KOPT-K1 (cell line): ENCODE measurements at regions not wholly inside any gene's neighbourhood (a gene's known extent, or its start where the extent isn't known, plus 50 kb on each side); places are given as distances from the start of the nearest gene placed in this dataset.

ENCODE experiments used
- H3K27ac ChIP-seq: fragments of 200-600 bp; sonication (generic); 2 replicates; pipeline ENCODE4 v1.5.1; 2016; ENCODE audit warnings: antibody characterized with exemption, mild to moderate bottlenecking, low read depth, low read length; ENCODE audit not compliant: poor library complexity, severe bottlenecking
- H3K36me3 ChIP-seq: fragments of 200-600 bp; sonication (generic); 2 replicates; pipeline ENCODE4 v1.5.1; 2017; ENCODE audit warnings: antibody characterized with exemption, mild to moderate bottlenecking, low read length, moderate library complexity; ENCODE audit not compliant: insufficient read depth
- H3K9me3 ChIP-seq: fragments of 200-600 bp; sonication (generic); 2 replicates; pipeline ENCODE4 v1.5.1; 2017; ENCODE audit warnings: antibody characterized with exemption, low read length, mild to moderate bottlenecking; ENCODE audit not compliant: insufficient read depth, poor library complexity, severe bottlenecking

DNA sequence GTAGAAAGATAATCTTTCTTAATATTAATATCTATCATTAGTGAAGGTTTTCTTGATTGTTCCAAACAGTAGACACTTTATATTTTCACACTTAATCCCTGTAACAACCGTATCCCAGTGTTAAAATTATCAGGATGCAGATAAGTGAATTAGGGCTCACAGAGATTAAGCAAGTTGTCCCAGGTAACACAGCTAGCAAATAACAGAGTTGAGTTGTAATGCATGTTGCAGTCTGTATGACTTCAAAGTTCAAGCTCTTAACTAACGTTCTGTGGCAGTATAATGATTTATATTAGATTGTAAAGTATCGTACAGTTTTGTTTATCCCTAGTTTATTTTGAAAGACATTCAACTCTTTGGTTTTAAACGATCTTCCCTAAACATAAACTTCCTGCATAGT is 517.5 kb downstream of the TFAP2B start:
- H3K36me3 ChIP-seq = no peaks in the 10 kb centered on the region
- H3K9me3 ChIP-seq = no peaks in the 10 kb centered on the region
- no peak overlapping the region for H3K27ac ChIP-seq

DNA sequence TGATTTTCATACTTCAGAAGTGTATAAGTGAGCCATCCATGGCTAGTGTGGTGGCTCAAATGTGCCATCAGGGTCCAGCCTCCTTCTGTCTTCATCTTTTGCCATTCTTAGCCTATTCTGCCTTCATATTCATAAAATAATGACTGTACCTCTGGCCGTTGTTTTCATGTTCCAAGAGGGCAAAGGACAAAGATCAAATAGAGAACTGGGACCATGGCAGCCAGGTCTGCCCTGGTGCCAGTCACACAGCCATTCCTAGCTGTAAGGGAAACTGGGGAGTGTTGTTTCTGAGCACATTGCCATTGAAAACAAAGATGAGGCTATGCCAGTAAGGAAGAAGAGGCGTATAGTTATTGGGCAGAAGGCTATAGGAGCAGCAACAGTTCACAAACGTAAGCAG is 518.6 kb downstream of the TFAP2B start:
- H3K27ac ChIP-seq = no peak overlapping the region

DNA sequence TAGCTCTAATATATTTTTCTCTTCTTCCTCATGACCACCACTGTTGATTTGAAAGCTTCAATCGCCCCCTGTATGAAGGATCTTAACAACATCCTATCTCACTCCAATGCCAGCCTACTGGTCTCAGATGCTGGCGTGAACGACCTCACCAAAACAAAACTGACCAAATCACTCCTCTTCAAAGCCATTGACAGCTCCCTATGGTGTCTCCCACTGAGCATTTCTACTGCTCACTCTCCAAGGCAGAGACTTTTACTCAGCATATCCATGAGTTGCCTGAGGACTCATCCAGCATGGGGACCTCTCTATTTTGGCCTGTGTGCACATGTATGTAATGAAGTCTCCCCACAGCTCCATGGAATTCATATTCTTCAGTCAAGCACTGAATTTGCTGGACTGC is 520.4 kb downstream of the TFAP2B start:
- Histone ChIP-seq H3K9me3 (no peaks in the 10 kb centered on the region), H3K36me3 (no peaks in the 10 kb centered on the region), H3K27ac (no peak overlapping the region)

More for the DNA sequence above, 518.6 kb downstream of the TFAP2B start:
- H3K36me3 ChIP-seq = no peaks in the 10 kb centered on the region
- H3K9me3 ChIP-seq = no peaks in the 10 kb centered on the region

DNA sequence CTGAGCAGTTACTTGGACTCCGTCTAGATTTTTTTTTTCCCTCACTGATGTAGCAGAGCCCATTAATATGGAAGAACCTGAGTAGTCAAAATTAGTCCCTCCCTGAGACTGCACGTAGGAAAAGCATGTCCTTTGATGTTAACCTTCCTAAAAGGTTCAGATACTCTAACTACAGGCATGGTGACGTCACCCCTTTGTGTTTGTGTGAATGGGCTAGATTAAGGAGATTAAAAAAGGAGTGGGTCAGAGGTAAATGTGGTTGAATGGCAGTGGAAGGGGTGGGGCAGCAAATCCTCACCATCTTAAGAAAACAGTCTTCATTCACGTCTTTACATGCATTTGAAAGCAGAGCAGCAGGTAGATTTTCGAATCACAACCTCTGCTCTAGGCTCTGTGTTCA is 521.1 kb downstream of the TFAP2B start:
- H3K27ac ChIP-seq = no peak overlapping the region
- no peaks in the 10 kb centered on the region for H3K9me3 ChIP-seq
- no peaks in the 10 kb centered on the region for H3K36me3 ChIP-seq

DNA sequence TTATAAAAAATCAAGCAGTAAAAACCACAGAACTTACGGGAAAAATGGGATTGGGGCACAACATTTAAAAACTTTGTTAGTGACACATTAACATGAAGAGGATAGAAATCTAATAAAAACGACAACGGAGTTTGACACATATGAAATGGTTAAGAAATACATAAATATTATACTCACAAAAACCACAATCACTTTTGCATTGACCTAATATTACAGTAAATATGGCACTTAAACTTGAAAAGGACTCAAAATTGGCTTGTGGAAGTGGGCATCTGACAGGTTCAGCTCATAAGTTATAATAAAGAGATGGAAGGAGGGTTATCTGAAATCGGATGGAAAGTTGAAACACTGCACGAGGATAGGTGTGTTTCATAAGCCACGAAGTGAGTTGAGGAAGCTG is 523.7 kb downstream of the TFAP2B start:
- H3K36me3 ChIP-seq = no peaks in the 10 kb centered on the region
- no peaks in the 10 kb centered on the region for H3K9me3 ChIP-seq
- no peak overlapping the region for H3K27ac ChIP-seq

DNA sequence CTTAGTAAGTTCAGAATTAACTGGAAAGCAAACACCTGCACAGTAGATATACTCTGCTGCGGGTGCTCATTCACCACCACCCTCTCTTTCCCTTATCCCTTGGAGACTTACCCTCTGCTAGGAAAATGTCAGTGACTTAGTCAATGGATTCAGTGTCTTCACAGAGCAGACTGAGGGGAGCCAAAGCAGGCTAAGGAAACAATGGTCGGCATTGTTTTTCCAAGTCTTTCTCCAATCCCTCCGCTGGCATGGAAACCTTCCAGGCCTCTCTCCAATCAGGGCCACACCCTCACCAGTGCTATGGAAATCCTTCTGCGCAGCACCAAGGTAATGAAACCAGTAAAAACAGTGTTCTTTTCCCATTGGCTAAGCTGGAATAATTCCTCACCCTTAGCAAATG is 531.2 kb downstream of the TFAP2B start:
- Histone ChIP-seq H3K9me3 (no peaks in the 10 kb centered on the region), H3K36me3 (no peaks in the 10 kb centered on the region), H3K27ac (no peak overlapping the region)

DNA sequence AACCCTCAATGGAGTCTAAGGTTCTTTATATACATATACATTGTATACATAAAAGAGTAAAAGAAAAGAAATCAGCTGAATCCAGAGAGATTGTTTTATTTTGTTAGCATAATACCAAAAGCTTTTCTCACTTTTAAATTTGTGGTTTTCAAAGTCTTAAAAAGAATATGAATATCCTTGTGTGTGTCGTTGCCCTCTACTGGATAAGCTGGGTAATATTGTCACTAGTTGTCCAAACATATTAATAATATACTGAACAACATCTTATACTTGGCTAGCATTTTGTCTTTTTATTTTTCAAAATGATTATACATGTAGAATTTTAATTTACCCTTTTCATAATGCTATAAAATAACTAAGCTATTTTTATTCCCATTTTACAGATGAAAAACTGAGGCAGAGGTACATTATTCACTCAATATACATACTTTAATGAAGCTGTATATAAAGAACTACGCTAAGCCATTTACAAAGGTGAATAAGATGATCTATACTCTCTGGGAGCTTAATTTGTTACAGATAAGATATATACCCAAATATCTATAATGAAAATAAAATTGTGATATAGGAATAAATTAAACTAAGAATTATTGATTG is 531.7 kb downstream of the TFAP2B start:
- Histone ChIP-seq H3K9me3 (no peaks in the 10 kb centered on the region), H3K36me3 (no peaks in the 10 kb centered on the region), H3K27ac (no peak overlapping the region)

DNA sequence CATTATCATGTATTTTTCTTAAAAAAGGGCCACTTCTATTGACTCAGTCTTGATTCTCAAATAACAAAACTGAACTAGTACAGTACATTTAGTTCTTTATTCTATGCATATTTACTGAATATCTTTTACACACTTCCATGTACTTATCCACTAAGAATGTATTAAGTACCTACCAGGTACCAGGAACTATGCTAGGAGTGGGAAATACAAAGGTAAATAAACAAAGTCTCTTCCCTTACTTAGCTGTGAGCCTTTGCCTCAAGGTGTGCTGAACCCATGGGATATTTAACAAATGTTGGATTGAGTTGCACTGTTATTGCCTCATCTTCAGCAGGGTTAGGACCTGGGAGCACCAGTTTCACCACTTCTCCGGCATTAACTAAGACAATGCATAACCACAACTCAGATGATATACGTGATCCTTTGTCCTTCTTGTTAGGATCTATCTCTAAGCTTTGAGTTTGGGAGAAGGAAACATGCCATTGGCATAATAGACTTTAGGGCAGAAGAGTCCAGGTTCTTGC is 533.9 kb downstream of the TFAP2B start:
- Histone ChIP-seq H3K36me3 (no peaks in the 10 kb centered on the region), H3K27ac (no peak overlapping the region)

DNA sequence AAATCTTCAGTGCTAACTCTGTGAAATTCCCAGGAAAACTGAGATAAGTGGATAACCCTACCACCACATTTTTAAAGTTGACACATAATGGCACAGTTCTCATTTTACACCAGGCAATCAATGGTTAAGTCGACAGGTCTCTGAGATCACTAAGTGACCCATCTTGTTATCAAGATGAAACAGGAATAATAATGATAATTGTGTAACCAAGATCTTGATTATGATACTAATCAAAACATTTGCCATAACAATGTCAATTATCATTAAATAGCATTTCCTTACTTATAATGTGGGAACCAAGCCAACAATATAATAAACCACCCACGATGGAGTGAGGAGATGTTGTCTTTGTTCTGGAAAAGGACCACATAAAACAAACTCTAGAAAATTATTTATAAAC is 541.6 kb downstream of the TFAP2B start:
- H3K9me3 ChIP-seq = no peaks in the 10 kb centered on the region
- H3K36me3 ChIP-seq = no peaks in the 10 kb centered on the region
- no peak overlapping the region for H3K27ac ChIP-seq

More for the DNA sequence above, 533.9 kb downstream of the TFAP2B start:
- no peaks in the 10 kb centered on the region for H3K9me3 ChIP-seq

DNA sequence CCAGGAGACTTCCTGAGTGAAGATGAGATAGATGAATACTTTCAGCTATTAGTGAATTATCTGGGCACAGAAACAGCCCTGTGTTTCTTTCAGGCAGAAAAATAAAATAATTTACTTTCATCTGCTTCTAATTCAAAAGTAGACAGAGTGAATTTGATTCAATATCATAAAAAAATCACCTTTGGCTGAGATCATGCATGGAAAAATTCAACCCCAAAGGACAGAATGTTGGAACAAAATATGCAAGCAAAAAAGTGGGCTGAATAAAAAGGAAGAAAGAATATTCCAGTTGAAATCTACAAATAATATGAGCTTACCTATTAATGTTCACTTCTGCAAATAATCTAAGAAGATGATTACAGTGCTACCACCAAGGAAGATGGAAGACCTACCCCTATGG is 546.9 kb downstream of the TFAP2B start:
- no peak overlapping the region for H3K27ac ChIP-seq
- H3K36me3 ChIP-seq = no peaks in the 10 kb centered on the region
- H3K9me3 ChIP-seq = no peaks in the 10 kb centered on the region

DNA sequence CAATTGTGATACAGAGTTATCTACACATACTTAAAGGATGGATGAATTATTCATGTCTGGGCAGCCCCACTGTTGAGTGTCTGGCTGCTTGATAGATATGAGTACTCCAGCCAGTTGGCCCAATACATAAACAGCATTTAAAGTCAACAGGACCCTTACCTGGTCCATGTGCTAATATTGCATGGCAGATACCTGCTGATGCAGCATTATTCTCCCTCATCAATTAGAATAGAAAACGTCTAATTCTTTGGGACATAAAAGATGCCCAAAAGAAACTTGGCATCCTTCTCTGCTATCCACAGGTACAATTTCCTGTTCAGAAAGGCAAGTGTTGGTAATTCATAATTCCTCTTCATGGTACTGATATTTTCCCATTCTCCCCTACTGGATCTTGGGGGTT is 550.8 kb downstream of the TFAP2B start:
- H3K9me3 ChIP-seq = no peaks in the 10 kb centered on the region
- no peak overlapping the region for H3K27ac ChIP-seq
- no peaks in the 10 kb centered on the region for H3K36me3 ChIP-seq

DNA sequence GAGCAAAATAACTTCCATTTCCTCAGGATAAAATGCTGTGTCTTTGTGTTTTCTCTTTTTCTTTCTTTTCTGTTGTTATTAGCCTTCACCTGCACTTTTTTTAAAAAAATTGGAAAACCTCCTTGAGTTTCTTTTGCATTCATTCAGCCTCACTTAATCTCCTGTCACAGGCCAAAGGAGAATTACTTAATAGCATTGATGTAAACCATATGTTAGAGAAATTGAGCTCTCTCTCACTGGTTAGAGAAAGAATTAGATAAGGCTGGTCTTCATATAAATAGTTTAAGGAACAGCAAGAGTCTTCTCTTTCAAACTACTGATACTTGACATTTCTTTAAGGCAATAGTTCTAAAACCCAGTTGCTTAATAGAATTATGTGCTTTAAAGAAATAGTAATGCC is 564.2 kb downstream of the TFAP2B start:
- no peaks in the 10 kb centered on the region for H3K36me3 ChIP-seq
- H3K9me3 ChIP-seq = peaks cover 6% of the 10 kb centered on the region
- no peak overlapping the region for H3K27ac ChIP-seq

DNA sequence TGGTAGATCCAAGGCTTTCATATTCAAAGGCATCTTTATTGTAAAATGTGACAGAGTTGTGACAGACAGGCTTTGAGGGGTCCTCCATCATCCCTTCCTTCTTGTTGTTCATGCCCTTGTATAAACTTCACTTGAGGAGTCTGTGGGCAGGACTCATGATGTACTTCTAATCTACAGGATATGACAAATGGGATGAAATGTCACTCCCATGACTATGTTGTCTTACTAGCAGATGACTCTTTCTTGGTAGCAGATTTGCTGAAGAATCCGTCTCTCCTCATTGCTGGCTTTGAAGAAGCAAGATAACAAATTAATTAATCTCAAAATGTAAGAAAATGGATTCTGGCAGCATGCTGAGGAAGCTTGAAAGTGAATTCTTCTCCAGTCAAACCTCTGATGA is 566.1 kb downstream of the TFAP2B start:
- Histone ChIP-seq H3K9me3 (peaks cover 6% of the 10 kb centered on the region), H3K27ac (no peak overlapping the region), H3K36me3 (no peaks in the 10 kb centered on the region)

DNA sequence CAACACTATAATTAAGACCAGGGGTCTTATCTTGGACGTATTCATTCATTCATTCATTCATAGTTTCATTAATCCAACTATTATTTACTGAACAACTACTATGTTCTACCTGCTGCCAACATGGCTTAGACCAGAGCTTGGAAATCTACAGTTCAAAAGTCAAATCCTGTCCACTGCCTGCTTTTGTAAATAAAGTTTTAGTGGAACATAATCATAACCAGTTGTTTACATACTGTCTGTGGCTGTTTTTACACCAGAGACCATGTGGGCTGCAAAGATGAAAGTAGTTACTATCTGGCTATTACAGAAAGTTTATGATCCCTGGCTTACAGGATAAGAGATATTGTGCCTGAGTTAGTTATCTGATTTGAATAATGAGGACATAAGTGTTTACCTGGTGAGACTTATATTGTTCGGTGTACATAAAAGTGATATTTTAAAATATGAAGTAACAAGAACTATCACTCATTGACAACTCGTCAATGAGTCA is 567.7 kb downstream of the TFAP2B start:
- Histone ChIP-seq H3K36me3 (no peaks in the 10 kb centered on the region), H3K9me3 (peaks cover 6% of the 10 kb centered on the region), H3K27ac (no peak overlapping the region)

DNA sequence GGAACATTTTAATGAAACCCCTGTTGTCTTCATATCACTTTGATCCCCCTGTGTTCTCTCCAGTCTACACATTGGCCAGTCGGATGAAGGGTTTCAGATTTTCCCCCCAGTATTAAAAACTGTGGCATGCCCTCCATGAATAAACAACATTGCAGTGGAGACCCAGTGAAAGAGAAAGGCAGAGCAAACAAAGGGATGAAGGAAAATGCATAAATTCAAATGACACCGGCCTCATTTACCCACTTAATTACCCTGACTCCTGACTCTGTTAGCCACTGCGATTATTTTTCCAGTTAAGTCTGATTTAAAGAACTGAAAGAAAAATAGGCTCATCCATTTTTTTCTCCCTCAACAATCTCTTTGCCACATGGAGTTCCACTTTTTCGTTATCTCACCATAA is 569.2 kb downstream of the TFAP2B start:
- Histone ChIP-seq H3K27ac (no peak overlapping the region), H3K36me3 (no peaks in the 10 kb centered on the region), H3K9me3 (peaks cover 6% of the 10 kb centered on the region)

DNA sequence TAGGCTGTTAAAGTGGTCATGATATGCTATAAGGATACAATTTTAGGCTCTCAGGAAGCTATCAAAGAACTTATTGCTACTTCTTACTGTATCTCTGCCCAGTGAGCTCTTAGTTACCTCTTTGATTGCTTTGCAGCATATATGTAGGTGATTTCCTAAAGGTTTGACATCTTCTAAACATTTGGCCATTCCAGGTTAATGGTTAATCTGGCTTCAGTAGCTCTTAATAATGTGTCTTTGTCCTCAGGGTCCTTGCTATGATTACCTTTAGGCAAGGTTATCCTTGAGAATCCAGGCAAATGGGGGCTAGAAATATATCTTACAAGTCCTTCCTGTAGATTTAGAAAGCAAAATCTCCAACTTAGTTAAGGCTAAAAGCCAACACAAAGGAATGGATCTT is 575.4 kb downstream of the TFAP2B start:
- no peak overlapping the region for H3K27ac ChIP-seq
- no peaks in the 10 kb centered on the region for H3K9me3 ChIP-seq
- no peaks in the 10 kb centered on the region for H3K36me3 ChIP-seq
